HG03342 (cell line): ENCODE measurements at regions not wholly inside any gene's neighbourhood (a gene's known extent, or its start where the extent isn't known, plus 50 kb on each side); places are given as distances from the start of the nearest gene placed in this dataset.
"Not testable (repeated sequence)": the region's sequence is repeated elsewhere in the genome, so short reads cannot be mapped to it uniquely, and the experiment has no call there.

Experiments used
- ATAC-seq: cut with Tn5 transposase; IDR thresholded peaks from one replicate; pipeline ENCODE4 v1.9.1; 2021; ENCODE audit warnings: mild to moderate bottlenecking, moderate library complexity; ENCODE audit not compliant: unreplicated experiment

- ATAC-seq = no peak
Observed at GRCh38 chr12:65721541-65722190, 102.6 kb upstream of the HMGA2 start.

- no peak for ATAC-seq
Observed at GRCh38 chr12:65725376-65725775, 98.9 kb upstream of the HMGA2 start.

GRCh38 chr12:65728455-65728847, 95.8 kb upstream of the HMGA2 start:
- no peak for ATAC-seq

GRCh38 chr12:65728848-65729793, 95.2 kb upstream of the HMGA2 start:
- ATAC-seq = no peak

- no peak for ATAC-seq
Observed at GRCh38 chr12:65731771-65732170, 92.5 kb upstream of the HMGA2 start.

GRCh38 chr12:65733643-65734042, 90.6 kb upstream of the HMGA2 start:
- ATAC-seq = not testable (repeated sequence)

GRCh38 chr12:65734226-65734625, 90.1 kb upstream of the HMGA2 start:
- no peak for ATAC-seq

GRCh38 chr12:65739606-65740005, 84.7 kb upstream of the HMGA2 start:
- no peak for ATAC-seq

- ATAC-seq = peak; percentile 9
Observed at GRCh38 chr12:65740506-65740872, 83.8 kb upstream of the HMGA2 start.

- peak; percentile 70 for ATAC-seq
Observed at GRCh38 chr12:65740873-65741600, 83.2 kb upstream of the HMGA2 start.

GRCh38 chr12:65741656-65742017, 82.6 kb upstream of the HMGA2 start:
- peak; percentile 11 for ATAC-seq

- peak; percentile 18 for ATAC-seq
Observed at GRCh38 chr12:65742018-65743010, 82.0 kb upstream of the HMGA2 start.

GRCh38 chr12:65744236-65744840, 79.9 kb upstream of the HMGA2 start:
- ATAC-seq = not testable (repeated sequence)

GRCh38 chr12:65747338-65747737, 76.9 kb upstream of the HMGA2 start:
- no peak for ATAC-seq

- no peak for ATAC-seq
Observed at GRCh38 chr12:65748332-65748731, 76.0 kb upstream of the HMGA2 start.

GRCh38 chr12:65754290-65754689, 70.0 kb upstream of the HMGA2 start:
- ATAC-seq = no peak

- ATAC-seq = no peak
Observed at GRCh38 chr12:65754744-65755595, 69.3 kb upstream of the HMGA2 start.

- no peak for ATAC-seq
Observed at GRCh38 chr12:65755596-65755978, 68.7 kb upstream of the HMGA2 start.

- no peak for ATAC-seq
Observed at GRCh38 chr12:65756267-65756666, 68.0 kb upstream of the HMGA2 start.
